GM23338 (cell line): ENCODE measurements at regions not wholly inside any gene's neighbourhood (a gene's known extent, or its start where the extent isn't known, plus 50 kb on each side); places are given as distances from the start of the nearest gene placed in this dataset.
"Not testable (repeated sequence)": the region's sequence is repeated elsewhere in the genome, so short reads cannot be mapped to it uniquely, and the experiment has no call there.

Experiments
- TF ChIP-seq, protein P1 (sequence below): IDR thresholded peaks from one replicate; pipeline ENCODE4 v1.6.1; 2018; ENCODE audit warnings: antibody characterized with exemption; ENCODE audit not compliant: unreplicated experiment
- TF ChIP-seq, protein P2 (sequence below), 2 experiments: fragments of 200-600 bp in 1 of 2; sonication (generic) in 1 of 2; conservative IDR thresholded peaks; 2 replicates each; pipeline versions ENCODE4 v1.5.1 to v1.6.1; 2016 to 2017; ENCODE audit warnings: antibody characterized with exemption in 2 of 2, low read depth in 2 of 2, mild to moderate bottlenecking in 2 of 2, moderate library complexity in 1 of 2

DNA sequence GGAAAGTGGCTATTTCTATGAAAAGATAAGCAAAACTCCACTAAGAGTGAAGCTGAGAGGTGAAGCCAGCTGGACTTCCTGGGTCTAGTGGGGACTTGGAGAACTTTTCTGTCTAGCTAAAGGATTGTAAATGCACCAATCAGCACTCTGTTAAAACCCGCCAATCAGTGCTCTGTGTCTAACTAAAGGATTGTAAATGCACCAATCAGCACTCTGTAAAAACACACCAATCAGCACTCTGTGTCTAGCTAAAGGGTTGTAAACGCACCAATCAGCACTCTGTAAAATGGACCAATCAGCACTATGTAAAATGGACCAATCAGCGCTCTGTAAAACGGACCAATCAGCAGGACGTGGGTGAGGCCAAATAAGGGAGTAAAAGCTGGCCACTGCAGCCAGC, 364.8 kb upstream of the GRAMD2B start:
- TF ChIP-seq, protein P1, sequence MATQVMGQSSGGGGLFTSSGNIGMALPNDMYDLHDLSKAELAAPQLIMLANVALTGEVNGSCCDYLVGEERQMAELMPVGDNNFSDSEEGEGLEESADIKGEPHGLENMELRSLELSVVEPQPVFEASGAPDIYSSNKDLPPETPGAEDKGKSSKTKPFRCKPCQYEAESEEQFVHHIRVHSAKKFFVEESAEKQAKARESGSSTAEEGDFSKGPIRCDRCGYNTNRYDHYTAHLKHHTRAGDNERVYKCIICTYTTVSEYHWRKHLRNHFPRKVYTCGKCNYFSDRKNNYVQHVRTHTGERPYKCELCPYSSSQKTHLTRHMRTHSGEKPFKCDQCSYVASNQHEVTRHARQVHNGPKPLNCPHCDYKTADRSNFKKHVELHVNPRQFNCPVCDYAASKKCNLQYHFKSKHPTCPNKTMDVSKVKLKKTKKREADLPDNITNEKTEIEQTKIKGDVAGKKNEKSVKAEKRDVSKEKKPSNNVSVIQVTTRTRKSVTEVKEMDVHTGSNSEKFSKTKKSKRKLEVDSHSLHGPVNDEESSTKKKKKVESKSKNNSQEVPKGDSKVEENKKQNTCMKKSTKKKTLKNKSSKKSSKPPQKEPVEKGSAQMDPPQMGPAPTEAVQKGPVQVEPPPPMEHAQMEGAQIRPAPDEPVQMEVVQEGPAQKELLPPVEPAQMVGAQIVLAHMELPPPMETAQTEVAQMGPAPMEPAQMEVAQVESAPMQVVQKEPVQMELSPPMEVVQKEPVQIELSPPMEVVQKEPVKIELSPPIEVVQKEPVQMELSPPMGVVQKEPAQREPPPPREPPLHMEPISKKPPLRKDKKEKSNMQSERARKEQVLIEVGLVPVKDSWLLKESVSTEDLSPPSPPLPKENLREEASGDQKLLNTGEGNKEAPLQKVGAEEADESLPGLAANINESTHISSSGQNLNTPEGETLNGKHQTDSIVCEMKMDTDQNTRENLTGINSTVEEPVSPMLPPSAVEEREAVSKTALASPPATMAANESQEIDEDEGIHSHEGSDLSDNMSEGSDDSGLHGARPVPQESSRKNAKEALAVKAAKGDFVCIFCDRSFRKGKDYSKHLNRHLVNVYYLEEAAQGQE, result not testable (repeated sequence)
- TF ChIP-seq, protein P2, sequence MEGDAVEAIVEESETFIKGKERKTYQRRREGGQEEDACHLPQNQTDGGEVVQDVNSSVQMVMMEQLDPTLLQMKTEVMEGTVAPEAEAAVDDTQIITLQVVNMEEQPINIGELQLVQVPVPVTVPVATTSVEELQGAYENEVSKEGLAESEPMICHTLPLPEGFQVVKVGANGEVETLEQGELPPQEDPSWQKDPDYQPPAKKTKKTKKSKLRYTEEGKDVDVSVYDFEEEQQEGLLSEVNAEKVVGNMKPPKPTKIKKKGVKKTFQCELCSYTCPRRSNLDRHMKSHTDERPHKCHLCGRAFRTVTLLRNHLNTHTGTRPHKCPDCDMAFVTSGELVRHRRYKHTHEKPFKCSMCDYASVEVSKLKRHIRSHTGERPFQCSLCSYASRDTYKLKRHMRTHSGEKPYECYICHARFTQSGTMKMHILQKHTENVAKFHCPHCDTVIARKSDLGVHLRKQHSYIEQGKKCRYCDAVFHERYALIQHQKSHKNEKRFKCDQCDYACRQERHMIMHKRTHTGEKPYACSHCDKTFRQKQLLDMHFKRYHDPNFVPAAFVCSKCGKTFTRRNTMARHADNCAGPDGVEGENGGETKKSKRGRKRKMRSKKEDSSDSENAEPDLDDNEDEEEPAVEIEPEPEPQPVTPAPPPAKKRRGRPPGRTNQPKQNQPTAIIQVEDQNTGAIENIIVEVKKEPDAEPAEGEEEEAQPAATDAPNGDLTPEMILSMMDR (conservative IDR thresholded peaks at IDR 0.05; ENCODE audit: low read depth in 2 of 2), result not testable (repeated sequence)
